NB4 (cell line): ENCODE measurements at regions not wholly inside any gene's neighbourhood (a gene's known extent, or its start where the extent isn't known, plus 50 kb on each side); places are given as distances from the start of the nearest gene placed in this dataset.

Experiments used
- MYC ChIP-seq: IDR thresholded peaks from 2 replicates; pipeline ENCODE4 v1.6.1; 2011; ENCODE audit warnings: low read depth, low read length
- POLR2A ChIP-seq: IDR thresholded peaks from 2 replicates; pipeline ENCODE4 v1.6.1; 2011; ENCODE audit warnings: mild to moderate bottlenecking; ENCODE audit not compliant: insufficient read length; ENCODE audit errors: extremely low read depth
- TF ChIP-seq, protein P1 (sequence below): IDR thresholded peaks from one replicate; pipeline ENCODE4 v1.5.1; 2012; ENCODE audit warnings: low read depth, low read length
- TF ChIP-seq, protein P2 (sequence below): IDR thresholded peaks from 2 replicates; pipeline ENCODE4 v1.6.1; 2011; ENCODE audit warnings: low read depth, low read length

DNA sequence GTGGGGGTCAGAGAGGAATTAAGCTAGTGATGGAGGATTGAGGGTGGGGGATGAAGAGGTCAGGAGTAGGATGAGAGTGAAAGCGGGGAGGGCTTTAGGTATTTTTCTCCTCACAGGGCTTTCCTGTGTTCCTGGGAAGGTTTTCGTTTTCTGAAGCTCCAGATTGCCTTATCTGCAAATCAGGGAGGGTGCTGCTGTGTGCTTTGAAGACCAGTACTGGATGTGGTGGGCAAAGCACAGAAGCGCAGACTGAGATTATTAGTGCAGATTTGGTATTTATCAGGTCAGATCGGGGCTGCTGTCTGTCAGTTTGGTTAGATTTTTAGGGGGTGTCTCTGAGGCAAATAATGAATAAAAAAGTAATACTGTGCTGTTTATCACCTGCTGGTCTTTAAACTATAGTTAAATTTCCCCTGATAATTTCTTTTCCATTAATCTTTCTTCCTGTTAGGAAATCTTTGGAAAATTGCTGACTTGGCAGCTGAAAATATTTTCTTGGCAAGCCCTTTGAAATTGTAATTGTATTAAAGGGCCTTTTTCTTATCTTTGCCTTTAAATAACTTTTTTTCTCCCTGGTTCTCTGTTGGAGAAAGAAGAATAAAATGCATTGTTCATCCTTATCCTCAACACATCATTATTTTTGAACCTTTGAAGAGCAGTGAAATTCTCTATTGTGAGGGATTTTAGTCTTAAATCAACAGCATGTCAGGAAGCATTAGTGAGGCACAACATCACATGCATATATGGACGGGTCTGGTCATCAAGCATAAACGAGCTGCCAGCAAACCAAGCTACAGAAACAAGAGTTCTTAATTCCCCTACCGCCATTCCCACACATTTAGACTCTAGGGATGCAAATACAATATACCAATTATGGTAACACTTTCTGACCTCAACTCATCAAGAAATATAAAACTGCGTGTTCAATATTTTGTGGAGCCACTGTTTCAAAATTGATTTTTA, 139.6 kb downstream of the S1PR1 start:
- TF ChIP-seq, protein P1, sequence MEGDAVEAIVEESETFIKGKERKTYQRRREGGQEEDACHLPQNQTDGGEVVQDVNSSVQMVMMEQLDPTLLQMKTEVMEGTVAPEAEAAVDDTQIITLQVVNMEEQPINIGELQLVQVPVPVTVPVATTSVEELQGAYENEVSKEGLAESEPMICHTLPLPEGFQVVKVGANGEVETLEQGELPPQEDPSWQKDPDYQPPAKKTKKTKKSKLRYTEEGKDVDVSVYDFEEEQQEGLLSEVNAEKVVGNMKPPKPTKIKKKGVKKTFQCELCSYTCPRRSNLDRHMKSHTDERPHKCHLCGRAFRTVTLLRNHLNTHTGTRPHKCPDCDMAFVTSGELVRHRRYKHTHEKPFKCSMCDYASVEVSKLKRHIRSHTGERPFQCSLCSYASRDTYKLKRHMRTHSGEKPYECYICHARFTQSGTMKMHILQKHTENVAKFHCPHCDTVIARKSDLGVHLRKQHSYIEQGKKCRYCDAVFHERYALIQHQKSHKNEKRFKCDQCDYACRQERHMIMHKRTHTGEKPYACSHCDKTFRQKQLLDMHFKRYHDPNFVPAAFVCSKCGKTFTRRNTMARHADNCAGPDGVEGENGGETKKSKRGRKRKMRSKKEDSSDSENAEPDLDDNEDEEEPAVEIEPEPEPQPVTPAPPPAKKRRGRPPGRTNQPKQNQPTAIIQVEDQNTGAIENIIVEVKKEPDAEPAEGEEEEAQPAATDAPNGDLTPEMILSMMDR, result no peak
- TF ChIP-seq POLR2A (no peak), MYC (no peak)
- TF ChIP-seq, protein P2, sequence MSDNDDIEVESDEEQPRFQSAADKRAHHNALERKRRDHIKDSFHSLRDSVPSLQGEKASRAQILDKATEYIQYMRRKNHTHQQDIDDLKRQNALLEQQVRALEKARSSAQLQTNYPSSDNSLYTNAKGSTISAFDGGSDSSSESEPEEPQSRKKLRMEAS, result no peak
